WTC11 (cell line): ENCODE measurements at regions not wholly inside any gene's neighbourhood (a gene's known extent, or its start where the extent isn't known, plus 50 kb on each side); places are given as distances from the start of the nearest gene placed in this dataset.

ENCODE experiments used
- ATAC-seq: fragments of 200-7000 bp; cut with Tn5 transposase; 2 replicates; pipeline ENCODE4 v1.10.0; 2021; ENCODE audit warnings: mild to moderate bottlenecking, moderate library complexity
- CTCF ChIA-PET: fragments of 300-600 bp; sonication (Branson Sonifier 250); formaldehyde crosslinking; loops from one replicate; lab custom pipeline; 2021; ENCODE audit warnings: antibody characterized with exemption; lab: Charles Lee
- POLR2A ChIA-PET: fragments of 350-600 bp; sonication (Branson Sonifier 250); formaldehyde crosslinking; loops from one replicate; lab custom pipeline; 2021; ENCODE audit warnings: antibody characterized with exemption; lab: Charles Lee
- DNase-seq: peaks from one replicate; pipeline ENCODE4 v3.0.0; 2021; ENCODE audit warnings: low spot score
- H3K27ac Mint-ChIP-seq: 2 replicates; pipeline ENCODE4 v1.8.0; 2021; ENCODE audit warnings: mixed read lengths
- H3K27me3 Mint-ChIP-seq: 2 replicates; pipeline ENCODE4 v1.8.0; 2021; ENCODE audit warnings: low read depth, mild to moderate bottlenecking, moderate library complexity, mixed read lengths
- H3K36me3 Mint-ChIP-seq: 2 replicates; pipeline ENCODE4 v1.8.0; 2021; ENCODE audit warnings: mixed read lengths
- H3K4me1 Mint-ChIP-seq: 2 replicates; pipeline ENCODE4 v1.8.0; 2022; ENCODE audit warnings: mixed read lengths
- H3K4me3 Mint-ChIP-seq: 2 replicates; pipeline ENCODE4 v1.8.0; 2021; ENCODE audit warnings: mild to moderate bottlenecking, moderate library complexity, mixed read lengths
- H3K9me3 Mint-ChIP-seq: 2 replicates; pipeline ENCODE4 v1.8.0; 2021; ENCODE audit warnings: mixed read lengths
- CBFB ChIP-seq: sonication (generic); formaldehyde crosslinking; IDR thresholded peaks from 2 replicates; pipeline ENCODE4 v1.8.1; 2022; ENCODE audit warnings: mild to moderate bottlenecking, low read depth, missing genetic modification reagents
- ESRRA ChIP-seq: sonication (generic); formaldehyde crosslinking; IDR thresholded peaks from 2 replicates; pipeline ENCODE4 v1.8.1; 2022; ENCODE audit warnings: mild to moderate bottlenecking, missing genetic modification reagents, borderline replicate concordance
- ETV6 ChIP-seq: sonication (generic); formaldehyde crosslinking; IDR thresholded peaks from 2 replicates; pipeline ENCODE4 v1.8.1; 2022; ENCODE audit warnings: mild to moderate bottlenecking, missing genetic modification reagents
- RELA ChIP-seq: sonication (generic); formaldehyde crosslinking; IDR thresholded peaks from 2 replicates; pipeline ENCODE4 v1.8.1; 2022; ENCODE audit warnings: missing genetic modification reagents, mild to moderate bottlenecking, borderline replicate concordance
- SMAD4 ChIP-seq: sonication (generic); formaldehyde crosslinking; IDR thresholded peaks from 2 replicates; pipeline ENCODE4 v1.8.0; 2022; ENCODE audit warnings: mild to moderate bottlenecking, missing genetic modification reagents
- ZNF423 ChIP-seq: fragments of 250-450 bp; sonication (Bioruptor Pico); IDR thresholded peaks from 2 replicates; pipeline ENCODE4 v2.1.2; 2022; ENCODE audit warnings: mild to moderate bottlenecking, moderate library complexity
- TF ChIP-seq, protein P1 (sequence below): sonication (generic); formaldehyde crosslinking; IDR thresholded peaks from 2 replicates; pipeline ENCODE4 v1.8.1; 2022; ENCODE audit warnings: missing genetic modification reagents, borderline replicate concordance
- TF ChIP-seq, protein P2 (sequence below): sonication (generic); formaldehyde crosslinking; IDR thresholded peaks from 2 replicates; pipeline ENCODE4 v1.8.1; 2022; ENCODE audit warnings: mild to moderate bottlenecking, moderate library complexity, missing genetic modification reagents
- TF ChIP-seq, protein P3 (sequence below): fragments of 250-450 bp; sonication (Bioruptor Pico); IDR thresholded peaks from 2 replicates; pipeline ENCODE4 v1.9.0; 2021; ENCODE audit warnings: mild to moderate bottlenecking
- TF ChIP-seq, protein P4 (sequence below): sonication (generic); formaldehyde crosslinking; IDR thresholded peaks from 2 replicates; pipeline ENCODE4 v1.8.0; 2023; ENCODE audit warnings: missing genetic modification reagents
- TF ChIP-seq, protein P5 (sequence below): sonication (generic); formaldehyde crosslinking; IDR thresholded peaks from 2 replicates; pipeline ENCODE4 v1.8.0; 2022; ENCODE audit warnings: mild to moderate bottlenecking, missing genetic modification reagents
- TF ChIP-seq, protein P6 (sequence below): fragments of 250-450 bp; sonication (Bioruptor Pico); conservative IDR thresholded peaks from 2 replicates; pipeline ENCODE4 v1.9.0; 2021; ENCODE audit warnings: mild to moderate bottlenecking
- TF ChIP-seq, protein P7 (sequence below): sonication (generic); formaldehyde crosslinking; IDR thresholded peaks from 2 replicates; pipeline ENCODE4 v1.8.0; 2022; ENCODE audit warnings: mild to moderate bottlenecking, missing genetic modification reagents
- TF ChIP-seq, protein P8 (sequence below): sonication (generic); formaldehyde crosslinking; IDR thresholded peaks from 2 replicates; pipeline ENCODE4 v1.8.1; 2022; ENCODE audit warnings: low read depth, mild to moderate bottlenecking, moderate library complexity, missing genetic modification reagents, borderline replicate concordance

DNA sequence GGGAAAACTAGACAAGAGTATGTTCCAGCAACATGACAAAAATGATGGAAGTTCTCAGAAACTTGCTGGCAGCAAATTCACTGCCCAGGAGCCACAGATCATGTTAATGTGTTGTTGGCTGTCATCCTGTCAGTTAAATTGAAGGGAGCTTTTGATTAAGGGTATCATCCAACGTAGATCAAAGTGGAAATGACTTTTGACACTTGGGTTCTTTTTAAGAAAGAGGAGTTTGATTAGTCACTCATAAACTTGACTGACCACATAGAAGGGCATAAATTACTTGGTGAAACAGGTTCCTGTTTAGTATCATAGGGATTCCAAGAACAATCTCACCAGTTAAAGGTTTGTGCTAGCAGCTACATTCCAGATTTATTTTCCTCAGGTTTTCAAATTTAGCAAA lies 288.7 kb downstream of the CSNK1G3 start (continued):
- TF ChIP-seq, protein P1, sequence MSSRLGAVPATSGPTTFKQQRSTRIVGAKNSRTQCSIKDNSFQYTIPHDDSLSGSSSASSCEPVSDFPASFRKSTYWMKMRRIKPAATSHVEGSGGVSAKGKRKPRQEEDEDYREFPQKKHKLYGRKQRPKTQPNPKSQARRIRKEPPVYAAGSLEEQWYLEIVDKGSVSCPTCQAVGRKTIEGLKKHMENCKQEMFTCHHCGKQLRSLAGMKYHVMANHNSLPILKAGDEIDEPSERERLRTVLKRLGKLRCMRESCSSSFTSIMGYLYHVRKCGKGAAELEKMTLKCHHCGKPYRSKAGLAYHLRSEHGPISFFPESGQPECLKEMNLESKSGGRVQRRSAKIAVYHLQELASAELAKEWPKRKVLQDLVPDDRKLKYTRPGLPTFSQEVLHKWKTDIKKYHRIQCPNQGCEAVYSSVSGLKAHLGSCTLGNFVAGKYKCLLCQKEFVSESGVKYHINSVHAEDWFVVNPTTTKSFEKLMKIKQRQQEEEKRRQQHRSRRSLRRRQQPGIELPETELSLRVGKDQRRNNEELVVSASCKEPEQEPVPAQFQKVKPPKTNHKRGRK (CRISPR knock-in tag): no peak
- TF ChIP-seq, protein P2, sequence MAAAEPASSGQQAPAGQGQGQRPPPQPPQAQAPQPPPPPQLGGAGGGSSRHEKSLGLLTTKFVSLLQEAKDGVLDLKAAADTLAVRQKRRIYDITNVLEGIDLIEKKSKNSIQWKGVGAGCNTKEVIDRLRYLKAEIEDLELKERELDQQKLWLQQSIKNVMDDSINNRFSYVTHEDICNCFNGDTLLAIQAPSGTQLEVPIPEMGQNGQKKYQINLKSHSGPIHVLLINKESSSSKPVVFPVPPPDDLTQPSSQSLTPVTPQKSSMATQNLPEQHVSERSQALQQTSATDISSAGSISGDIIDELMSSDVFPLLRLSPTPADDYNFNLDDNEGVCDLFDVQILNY: no peak
- TF ChIP-seq, protein P3, sequence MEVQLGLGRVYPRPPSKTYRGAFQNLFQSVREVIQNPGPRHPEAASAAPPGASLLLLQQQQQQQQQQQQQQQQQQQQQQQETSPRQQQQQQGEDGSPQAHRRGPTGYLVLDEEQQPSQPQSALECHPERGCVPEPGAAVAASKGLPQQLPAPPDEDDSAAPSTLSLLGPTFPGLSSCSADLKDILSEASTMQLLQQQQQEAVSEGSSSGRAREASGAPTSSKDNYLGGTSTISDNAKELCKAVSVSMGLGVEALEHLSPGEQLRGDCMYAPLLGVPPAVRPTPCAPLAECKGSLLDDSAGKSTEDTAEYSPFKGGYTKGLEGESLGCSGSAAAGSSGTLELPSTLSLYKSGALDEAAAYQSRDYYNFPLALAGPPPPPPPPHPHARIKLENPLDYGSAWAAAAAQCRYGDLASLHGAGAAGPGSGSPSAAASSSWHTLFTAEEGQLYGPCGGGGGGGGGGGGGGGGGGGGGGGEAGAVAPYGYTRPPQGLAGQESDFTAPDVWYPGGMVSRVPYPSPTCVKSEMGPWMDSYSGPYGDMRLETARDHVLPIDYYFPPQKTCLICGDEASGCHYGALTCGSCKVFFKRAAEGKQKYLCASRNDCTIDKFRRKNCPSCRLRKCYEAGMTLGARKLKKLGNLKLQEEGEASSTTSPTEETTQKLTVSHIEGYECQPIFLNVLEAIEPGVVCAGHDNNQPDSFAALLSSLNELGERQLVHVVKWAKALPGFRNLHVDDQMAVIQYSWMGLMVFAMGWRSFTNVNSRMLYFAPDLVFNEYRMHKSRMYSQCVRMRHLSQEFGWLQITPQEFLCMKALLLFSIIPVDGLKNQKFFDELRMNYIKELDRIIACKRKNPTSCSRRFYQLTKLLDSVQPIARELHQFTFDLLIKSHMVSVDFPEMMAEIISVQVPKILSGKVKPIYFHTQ (CRISPR knock-in tag): no peak

DNA sequence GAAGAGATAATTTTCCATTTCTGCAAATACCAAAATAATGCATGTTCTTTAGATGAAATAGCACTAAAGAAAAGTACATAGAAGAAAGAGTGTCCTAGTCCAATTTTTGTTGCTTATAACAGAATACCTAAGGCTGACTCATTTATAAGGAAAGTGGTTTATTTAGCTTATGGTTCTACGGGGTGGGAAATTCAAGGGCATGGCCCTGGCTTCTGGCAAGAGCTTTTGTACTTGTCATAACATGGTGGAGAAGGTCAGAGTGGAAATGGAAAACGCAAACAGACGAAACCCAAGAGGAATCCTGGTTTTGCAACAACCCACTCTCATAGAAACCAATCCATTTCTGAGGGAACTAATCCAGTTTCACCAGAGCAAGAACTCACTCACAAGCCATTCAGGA lies 283.7 kb downstream of the CSNK1G3 start:
- POLR2A ChIA-PET: no interaction called here
- no peaks in the 10 kb centered on the region for H3K27me3 Mint-ChIP-seq
- no peak for DNase-seq
- H3K9me3 Mint-ChIP-seq: peaks cover 16% of the 10 kb centered on the region
- ATAC-seq: no peak
- CTCF ChIA-PET: no interaction called here
- peaks cover 9% of the 10 kb centered on the region; the same call in 1 of the 2 replicates for H3K36me3 Mint-ChIP-seq
- TF ChIP-seq, protein P4, sequence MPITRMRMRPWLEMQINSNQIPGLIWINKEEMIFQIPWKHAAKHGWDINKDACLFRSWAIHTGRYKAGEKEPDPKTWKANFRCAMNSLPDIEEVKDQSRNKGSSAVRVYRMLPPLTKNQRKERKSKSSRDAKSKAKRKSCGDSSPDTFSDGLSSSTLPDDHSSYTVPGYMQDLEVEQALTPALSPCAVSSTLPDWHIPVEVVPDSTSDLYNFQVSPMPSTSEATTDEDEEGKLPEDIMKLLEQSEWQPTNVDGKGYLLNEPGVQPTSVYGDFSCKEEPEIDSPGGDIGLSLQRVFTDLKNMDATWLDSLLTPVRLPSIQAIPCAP (CRISPR knock-in tag): no peak
- TF ChIP-seq SMAD4 (CRISPR knock-in tag): no peak
- TF ChIP-seq, protein P2: no peak
- no peak for TF ChIP-seq ETV6 (CRISPR knock-in tag)
- TF ChIP-seq, protein P5, sequence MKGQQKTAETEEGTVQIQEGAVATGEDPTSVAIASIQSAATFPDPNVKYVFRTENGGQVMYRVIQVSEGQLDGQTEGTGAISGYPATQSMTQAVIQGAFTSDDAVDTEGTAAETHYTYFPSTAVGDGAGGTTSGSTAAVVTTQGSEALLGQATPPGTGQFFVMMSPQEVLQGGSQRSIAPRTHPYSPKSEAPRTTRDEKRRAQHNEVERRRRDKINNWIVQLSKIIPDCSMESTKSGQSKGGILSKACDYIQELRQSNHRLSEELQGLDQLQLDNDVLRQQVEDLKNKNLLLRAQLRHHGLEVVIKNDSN (CRISPR knock-in tag): no peak
- no peak for TF ChIP-seq CBFB (CRISPR knock-in tag)
- TF ChIP-seq ESRRA (CRISPR knock-in tag): no peak
- TF ChIP-seq RELA: no peak
- TF ChIP-seq, protein P6, sequence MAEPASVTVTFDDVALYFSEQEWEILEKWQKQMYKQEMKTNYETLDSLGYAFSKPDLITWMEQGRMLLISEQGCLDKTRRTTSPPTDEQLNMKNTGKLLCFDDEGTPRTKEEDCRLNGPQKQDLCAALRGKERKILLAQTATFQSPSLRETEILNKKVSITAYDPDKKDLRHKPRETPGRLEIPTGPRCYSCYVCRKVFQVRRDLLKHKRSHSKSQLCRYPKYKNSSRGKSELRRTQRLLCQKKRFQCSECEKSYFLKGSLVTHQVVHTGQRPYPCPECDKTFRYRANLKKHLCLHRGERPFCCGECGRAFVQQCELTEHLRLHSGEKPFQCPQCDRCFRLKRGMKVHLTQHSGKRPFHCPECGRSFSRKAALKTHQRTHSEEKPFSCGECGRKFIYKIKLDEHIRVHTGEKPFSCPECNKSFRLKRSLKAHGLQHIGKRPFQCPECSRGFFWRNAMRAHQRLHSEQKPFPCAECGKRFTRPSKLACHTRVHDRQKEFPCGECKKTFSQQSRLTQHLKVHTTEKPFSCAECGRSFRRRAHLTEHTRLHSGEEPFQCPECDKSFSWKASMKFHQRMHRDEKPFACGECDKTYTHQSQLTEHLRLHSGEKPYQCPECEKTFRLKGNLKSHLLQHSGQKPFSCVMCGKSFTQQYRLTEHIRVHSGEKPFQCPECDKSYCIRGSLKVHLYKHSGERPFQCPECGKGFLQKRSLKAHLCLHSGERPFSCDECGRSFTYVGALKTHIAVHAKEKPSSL (CRISPR knock-in tag): no peak
- TF ChIP-seq, protein P7, sequence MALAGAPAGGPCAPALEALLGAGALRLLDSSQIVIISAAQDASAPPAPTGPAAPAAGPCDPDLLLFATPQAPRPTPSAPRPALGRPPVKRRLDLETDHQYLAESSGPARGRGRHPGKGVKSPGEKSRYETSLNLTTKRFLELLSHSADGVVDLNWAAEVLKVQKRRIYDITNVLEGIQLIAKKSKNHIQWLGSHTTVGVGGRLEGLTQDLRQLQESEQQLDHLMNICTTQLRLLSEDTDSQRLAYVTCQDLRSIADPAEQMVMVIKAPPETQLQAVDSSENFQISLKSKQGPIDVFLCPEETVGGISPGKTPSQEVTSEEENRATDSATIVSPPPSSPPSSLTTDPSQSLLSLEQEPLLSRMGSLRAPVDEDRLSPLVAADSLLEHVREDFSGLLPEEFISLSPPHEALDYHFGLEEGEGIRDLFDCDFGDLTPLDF (CRISPR knock-in tag): no peak
- TF ChIP-seq, protein P8, sequence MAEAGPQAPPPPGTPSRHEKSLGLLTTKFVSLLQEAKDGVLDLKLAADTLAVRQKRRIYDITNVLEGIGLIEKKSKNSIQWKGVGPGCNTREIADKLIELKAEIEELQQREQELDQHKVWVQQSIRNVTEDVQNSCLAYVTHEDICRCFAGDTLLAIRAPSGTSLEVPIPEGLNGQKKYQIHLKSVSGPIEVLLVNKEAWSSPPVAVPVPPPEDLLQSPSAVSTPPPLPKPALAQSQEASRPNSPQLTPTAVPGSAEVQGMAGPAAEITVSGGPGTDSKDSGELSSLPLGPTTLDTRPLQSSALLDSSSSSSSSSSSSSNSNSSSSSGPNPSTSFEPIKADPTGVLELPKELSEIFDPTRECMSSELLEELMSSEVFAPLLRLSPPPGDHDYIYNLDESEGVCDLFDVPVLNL: no peak
- TF ChIP-seq ZNF423 (CRISPR knock-in tag): no peak
- TF ChIP-seq, all 79 proteins: peak for 0
- Mint-ChIP-seq H3K4me3 (no peak overlapping the region), H3K4me1 (no peaks in the 10 kb centered on the region), H3K27ac (no peak overlapping the region)
